ENCODE measurements at regions not wholly inside any gene's neighbourhood (a gene's known extent, or its start where the extent isn't known, plus 50 kb on each side); places are given as distances from the start of the nearest gene placed in this dataset.

DNA sequence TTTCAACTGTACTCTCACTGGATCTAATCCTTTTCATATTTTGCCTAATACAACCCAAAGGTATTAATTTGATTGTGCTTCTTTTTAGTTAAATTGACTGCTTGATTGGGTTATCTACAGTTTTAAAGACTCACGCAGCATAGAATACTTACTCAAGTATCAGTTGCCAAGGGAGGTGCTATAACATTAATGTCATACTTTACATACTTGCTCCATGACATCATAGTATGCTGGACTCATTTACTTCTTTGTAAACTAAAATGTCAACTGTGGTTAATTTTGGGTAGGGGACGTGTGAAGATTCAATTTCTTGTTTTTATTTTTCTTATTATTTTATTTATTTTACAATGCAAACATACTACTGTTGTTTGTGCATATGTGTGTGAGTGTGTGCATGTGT is 716.2 kb upstream of the VRK2 start:
- TF ChIP-seq ZC3H10 (CRISPR knock-in tag; IDR thresholded peaks at IDR 0.05) (no peak), RARB (CRISPR knock-in tag; IDR thresholded peaks at IDR 0.05) (no peak), ARNTL (CRISPR knock-in tag; IDR thresholded peaks at IDR 0.05; ENCODE audit: borderline replicate concordance, low read depth) (no peak), ZFP30 (CRISPR knock-in tag; IDR thresholded peaks at IDR 0.05) (no peak), SNAI2 (CRISPR knock-in tag; IDR thresholded peaks at IDR 0.05) (no peak), ZFP3 (CRISPR knock-in tag; IDR thresholded peaks at IDR 0.05) (no peak)
- TF ChIP-seq, protein P1, sequence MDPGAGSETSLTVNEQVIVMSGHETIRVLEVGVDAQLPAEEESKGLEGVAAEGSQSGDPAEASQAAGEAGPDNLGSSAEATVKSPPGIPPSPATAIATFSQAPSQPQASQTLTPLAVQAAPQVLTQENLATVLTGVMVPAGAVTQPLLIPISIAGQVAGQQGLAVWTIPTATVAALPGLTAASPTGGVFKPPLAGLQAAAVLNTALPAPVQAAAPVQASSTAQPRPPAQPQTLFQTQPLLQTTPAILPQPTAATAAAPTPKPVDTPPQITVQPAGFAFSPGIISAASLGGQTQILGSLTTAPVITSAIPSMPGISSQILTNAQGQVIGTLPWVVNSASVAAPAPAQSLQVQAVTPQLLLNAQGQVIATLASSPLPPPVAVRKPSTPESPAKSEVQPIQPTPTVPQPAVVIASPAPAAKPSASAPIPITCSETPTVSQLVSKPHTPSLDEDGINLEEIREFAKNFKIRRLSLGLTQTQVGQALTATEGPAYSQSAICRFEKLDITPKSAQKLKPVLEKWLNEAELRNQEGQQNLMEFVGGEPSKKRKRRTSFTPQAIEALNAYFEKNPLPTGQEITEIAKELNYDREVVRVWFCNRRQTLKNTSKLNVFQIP (CRISPR knock-in tag; IDR thresholded peaks at IDR 0.05; ENCODE audit: borderline replicate concordance, low read depth) = no peak
- TF ChIP-seq, protein P2, sequence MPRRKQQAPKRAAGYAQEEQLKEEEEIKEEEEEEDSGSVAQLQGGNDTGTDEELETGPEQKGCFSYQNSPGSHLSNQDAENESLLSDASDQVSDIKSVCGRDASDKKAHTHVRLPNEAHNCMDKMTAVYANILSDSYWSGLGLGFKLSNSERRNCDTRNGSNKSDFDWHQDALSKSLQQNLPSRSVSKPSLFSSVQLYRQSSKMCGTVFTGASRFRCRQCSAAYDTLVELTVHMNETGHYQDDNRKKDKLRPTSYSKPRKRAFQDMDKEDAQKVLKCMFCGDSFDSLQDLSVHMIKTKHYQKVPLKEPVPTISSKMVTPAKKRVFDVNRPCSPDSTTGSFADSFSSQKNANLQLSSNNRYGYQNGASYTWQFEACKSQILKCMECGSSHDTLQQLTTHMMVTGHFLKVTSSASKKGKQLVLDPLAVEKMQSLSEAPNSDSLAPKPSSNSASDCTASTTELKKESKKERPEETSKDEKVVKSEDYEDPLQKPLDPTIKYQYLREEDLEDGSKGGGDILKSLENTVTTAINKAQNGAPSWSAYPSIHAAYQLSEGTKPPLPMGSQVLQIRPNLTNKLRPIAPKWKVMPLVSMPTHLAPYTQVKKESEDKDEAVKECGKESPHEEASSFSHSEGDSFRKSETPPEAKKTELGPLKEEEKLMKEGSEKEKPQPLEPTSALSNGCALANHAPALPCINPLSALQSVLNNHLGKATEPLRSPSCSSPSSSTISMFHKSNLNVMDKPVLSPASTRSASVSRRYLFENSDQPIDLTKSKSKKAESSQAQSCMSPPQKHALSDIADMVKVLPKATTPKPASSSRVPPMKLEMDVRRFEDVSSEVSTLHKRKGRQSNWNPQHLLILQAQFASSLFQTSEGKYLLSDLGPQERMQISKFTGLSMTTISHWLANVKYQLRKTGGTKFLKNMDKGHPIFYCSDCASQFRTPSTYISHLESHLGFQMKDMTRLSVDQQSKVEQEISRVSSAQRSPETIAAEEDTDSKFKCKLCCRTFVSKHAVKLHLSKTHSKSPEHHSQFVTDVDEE (CRISPR knock-in tag; IDR thresholded peaks at IDR 0.05) = no peak
- TF ChIP-seq, protein P3, sequence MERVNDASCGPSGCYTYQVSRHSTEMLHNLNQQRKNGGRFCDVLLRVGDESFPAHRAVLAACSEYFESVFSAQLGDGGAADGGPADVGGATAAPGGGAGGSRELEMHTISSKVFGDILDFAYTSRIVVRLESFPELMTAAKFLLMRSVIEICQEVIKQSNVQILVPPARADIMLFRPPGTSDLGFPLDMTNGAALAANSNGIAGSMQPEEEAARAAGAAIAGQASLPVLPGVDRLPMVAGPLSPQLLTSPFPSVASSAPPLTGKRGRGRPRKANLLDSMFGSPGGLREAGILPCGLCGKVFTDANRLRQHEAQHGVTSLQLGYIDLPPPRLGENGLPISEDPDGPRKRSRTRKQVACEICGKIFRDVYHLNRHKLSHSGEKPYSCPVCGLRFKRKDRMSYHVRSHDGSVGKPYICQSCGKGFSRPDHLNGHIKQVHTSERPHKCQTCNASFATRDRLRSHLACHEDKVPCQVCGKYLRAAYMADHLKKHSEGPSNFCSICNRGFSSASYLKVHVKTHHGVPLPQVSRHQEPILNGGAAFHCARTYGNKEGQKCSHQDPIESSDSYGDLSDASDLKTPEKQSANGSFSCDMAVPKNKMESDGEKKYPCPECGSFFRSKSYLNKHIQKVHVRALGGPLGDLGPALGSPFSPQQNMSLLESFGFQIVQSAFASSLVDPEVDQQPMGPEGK (CRISPR knock-in tag; IDR thresholded peaks at IDR 0.05; ENCODE audit: borderline replicate concordance) = no peak

Measured in SK-N-SH treated with all-trans-retinoic acid at 6 μM for 48 hours (cell line).